IgD-negative memory B cell (primary cell): ENCODE measurements at regions not wholly inside any gene's neighbourhood (a gene's known extent, or its start where the extent isn't known, plus 50 kb on each side); places are given as distances from the start of the nearest gene placed in this dataset.

Source experiments
- H3K27ac Mint-ChIP-seq, 3 donors: one replicate each; pipeline ENCODE4 v1.8.0; 2020 to 2022; ENCODE audit warnings: mild to moderate bottlenecking in 3 of 3, mixed read lengths in 3 of 3, moderate library complexity in 1 of 3
- H3K27me3 Mint-ChIP-seq: one replicate; pipeline ENCODE4 v1.8.0; 2021; ENCODE audit warnings: mixed read lengths
- H3K36me3 Mint-ChIP-seq: one replicate; pipeline ENCODE4 v1.8.0; 2020; ENCODE audit warnings: mild to moderate bottlenecking, mixed read lengths
- H3K4me1 Mint-ChIP-seq, 3 donors: one replicate each; pipeline ENCODE4 v1.8.0; 2020 to 2022; ENCODE audit warnings: mixed read lengths in 3 of 3, mild to moderate bottlenecking in 1 of 3
- H3K4me3 Mint-ChIP-seq, 4 donors: one replicate each; pipeline ENCODE4 v1.8.0; 2020 to 2022; ENCODE audit warnings: mild to moderate bottlenecking in 4 of 4, mixed read lengths in 4 of 4, moderate library complexity in 3 of 4
- H3K9me3 Mint-ChIP-seq, 3 donors: one replicate each; pipeline ENCODE4 v1.8.0; 2020 to 2021; ENCODE audit warnings: mixed read lengths in 3 of 3, mild to moderate bottlenecking in 1 of 3

DNA sequence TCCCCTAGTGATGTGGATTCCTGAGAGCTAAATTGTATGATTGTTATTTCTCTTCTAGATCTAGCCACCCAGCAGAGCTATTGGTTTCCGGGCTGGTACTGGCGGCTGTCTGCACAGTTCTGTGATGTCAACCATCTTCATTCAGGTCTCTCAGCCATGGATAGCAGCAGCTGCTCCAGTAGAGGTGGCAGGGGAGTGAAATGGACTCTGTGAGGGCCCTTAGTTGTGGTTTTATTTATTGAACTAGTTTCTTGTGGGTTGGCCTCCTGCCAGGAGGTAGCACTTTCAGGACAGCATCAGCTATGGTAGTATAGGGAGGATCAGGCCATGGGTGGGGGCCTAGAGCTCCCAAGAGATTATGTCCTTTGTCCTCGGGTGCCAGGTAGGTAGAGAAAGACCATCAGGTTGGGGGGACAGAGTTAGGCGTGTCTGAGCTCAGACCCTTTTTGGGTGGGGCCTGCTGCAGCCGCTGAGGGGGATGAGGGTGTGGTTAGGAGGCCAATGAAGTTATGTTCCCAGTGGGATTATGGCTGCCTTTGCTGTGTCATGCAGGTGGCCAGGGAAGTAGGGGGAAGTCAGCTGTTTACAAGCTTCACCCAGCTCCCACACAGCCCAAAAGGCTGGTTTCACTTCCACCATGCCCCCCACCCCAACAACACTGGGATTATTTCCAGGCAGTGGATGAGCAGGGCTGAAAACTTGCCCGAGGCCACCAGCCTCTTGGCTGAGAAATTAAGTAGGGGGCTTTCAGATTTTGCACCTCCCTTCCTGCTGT, 55.1 kb upstream of the RGS4 start:
- H3K9me3 Mint-ChIP-seq: peaks cover 0 to 6% (median 1%) of the 10 kb centered on the region in 3 donors
- no peak overlapping the region for H3K27ac Mint-ChIP-seq
- no peaks in the 10 kb centered on the region for H3K27me3 Mint-ChIP-seq
- no peaks in the 10 kb centered on the region for H3K36me3 Mint-ChIP-seq
- H3K4me3 Mint-ChIP-seq: no peak overlapping the region
- H3K4me1 Mint-ChIP-seq: no peaks in the 10 kb centered on the region

- H3K36me3 Mint-ChIP-seq: no peaks in the 10 kb centered on the region
- no peak overlapping the region for H3K4me3 Mint-ChIP-seq
- no peak overlapping the region for H3K27ac Mint-ChIP-seq
- H3K9me3 Mint-ChIP-seq: peaks cover 0 to 1% (median 0%) of the 10 kb centered on the region in 3 donors
- H3K4me1 Mint-ChIP-seq: no peaks in the 10 kb centered on the region
- H3K27me3 Mint-ChIP-seq: no peaks in the 10 kb centered on the region
Observed at GRCh38 chr1:163006051-163006834, 62.9 kb upstream of the RGS4 start.

DNA sequence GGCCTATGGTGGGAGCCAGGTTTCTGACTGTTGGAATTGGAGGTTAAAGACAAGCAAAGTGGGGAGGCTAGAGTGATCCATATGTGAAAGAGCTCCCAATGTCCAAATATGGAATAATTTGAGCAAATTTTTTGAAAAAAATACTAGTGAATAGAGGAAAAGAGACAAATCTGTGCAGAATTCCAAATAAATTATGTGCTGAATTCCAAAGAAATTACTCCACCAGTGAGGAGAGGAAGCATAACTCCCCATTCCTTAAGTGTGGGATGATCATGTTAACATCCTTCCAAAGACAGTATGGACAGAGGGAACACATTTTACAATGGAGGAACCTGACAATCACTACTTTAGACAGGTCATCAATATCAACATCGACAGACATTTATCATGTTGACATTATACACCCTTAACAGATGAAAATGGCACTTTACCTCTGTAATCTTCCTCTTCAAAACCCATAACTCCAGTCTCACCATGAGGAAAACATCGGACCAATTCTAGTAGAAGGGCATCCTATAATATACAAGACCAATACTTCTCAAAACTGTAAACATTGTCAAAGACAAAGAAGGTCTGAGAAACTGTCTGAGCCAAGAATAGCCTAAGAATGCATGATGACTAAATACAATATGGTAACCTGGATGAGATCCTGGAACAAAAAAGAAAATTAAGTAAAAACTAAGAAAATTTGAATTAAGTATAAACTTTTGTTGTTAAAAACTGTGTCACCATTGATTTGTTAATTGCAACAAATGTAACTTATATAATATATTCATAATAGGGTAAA, 71.5 kb upstream of the RGS4 start:
- Mint-ChIP-seq H3K9me3 (no peaks in the 10 kb centered on the region), H3K27ac (no peak overlapping the region), H3K36me3 (no peaks in the 10 kb centered on the region), H3K4me1 (no peaks in the 10 kb centered on the region), H3K4me3 (no peak overlapping the region), H3K27me3 (no peaks in the 10 kb centered on the region)

DNA sequence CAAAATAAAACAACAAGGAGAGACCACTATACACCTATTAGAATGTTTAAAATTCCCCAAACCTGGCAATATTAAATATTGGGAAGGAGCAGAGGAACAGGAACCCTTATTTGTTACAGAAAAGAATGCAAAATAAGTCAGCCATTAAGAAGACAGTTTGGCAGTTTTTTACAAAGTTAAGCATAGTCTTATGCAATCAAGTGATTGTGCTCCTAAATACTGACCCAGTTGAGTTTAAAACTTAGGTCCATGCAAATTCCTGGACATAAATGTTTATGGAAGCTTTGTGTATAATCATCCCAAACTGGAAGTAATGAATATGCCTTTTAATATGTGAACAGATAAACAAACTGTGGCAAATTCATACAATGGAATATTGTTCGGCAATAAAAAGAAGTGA, 72.9 kb upstream of the RGS4 start:
- H3K27ac Mint-ChIP-seq: no peak overlapping the region
- H3K36me3 Mint-ChIP-seq: no peaks in the 10 kb centered on the region
- no peaks in the 10 kb centered on the region for H3K4me1 Mint-ChIP-seq
- H3K27me3 Mint-ChIP-seq: no peaks in the 10 kb centered on the region
- H3K9me3 Mint-ChIP-seq: no peaks in the 10 kb centered on the region
- H3K4me3 Mint-ChIP-seq: no peak overlapping the region

DNA sequence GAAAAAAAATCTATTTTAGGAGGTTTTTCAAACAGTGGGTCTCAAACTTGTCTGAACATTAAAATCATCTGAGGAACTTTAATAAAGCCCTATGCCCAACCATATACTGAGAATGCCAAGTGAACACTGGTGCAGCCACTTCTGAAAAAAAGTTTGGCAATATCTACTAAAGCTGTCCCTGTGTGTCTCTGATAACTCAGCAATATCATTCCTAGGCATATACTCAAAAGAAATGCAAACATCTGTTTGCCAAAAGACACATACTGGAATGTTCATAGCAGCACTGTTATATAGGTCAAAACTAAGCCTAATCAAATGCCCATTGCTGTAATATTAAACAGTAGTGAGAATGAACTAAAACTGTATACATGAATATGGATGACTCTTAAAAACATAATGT, 74.2 kb upstream of the RGS4 start:
- Mint-ChIP-seq H3K27me3 (no peaks in the 10 kb centered on the region), H3K4me1 (no peaks in the 10 kb centered on the region), H3K9me3 (no peaks in the 10 kb centered on the region), H3K36me3 (no peaks in the 10 kb centered on the region), H3K27ac (no peak overlapping the region), H3K4me3 (no peak overlapping the region)

GRCh38 chr1:162993846-162994245, 75.3 kb upstream of the RGS4 start:
- H3K9me3 Mint-ChIP-seq: no peaks in the 10 kb centered on the region
- H3K4me1 Mint-ChIP-seq: no peaks in the 10 kb centered on the region
- peaks cover 2% of the 10 kb centered on the region for H3K27me3 Mint-ChIP-seq
- peaks cover 2% of the 10 kb centered on the region for H3K36me3 Mint-ChIP-seq
- no peak overlapping the region for H3K4me3 Mint-ChIP-seq
- H3K27ac Mint-ChIP-seq: no peak overlapping the region

GRCh38 chr1:162992945-162993344, 76.2 kb upstream of the RGS4 start:
- Mint-ChIP-seq H3K4me1 (no peaks in the 10 kb centered on the region), H3K27me3 (peaks cover 6% of the 10 kb centered on the region)

GRCh38 chr1:162991444-162991843, 77.7 kb upstream of the RGS4 start:
- Mint-ChIP-seq H3K27me3 (peaks cover 7% of the 10 kb centered on the region), H3K4me3 (no peak overlapping the region), H3K4me1 (no peaks in the 10 kb centered on the region), H3K9me3 (no peaks in the 10 kb centered on the region), H3K36me3 (peaks cover 2% of the 10 kb centered on the region), H3K27ac (no peak overlapping the region)

More at GRCh38 chr1:162992945-162993344, 76.2 kb upstream of the RGS4 start:
- H3K9me3 Mint-ChIP-seq: no peaks in the 10 kb centered on the region
- peaks cover 2% of the 10 kb centered on the region for H3K36me3 Mint-ChIP-seq
- no peak overlapping the region for H3K27ac Mint-ChIP-seq
- no peak overlapping the region for H3K4me3 Mint-ChIP-seq

GRCh38 chr1:162990665-162991064, 78.5 kb upstream of the RGS4 start:
- peaks cover 2% of the 10 kb centered on the region for H3K36me3 Mint-ChIP-seq
- no peak overlapping the region for H3K4me3 Mint-ChIP-seq
- H3K27ac Mint-ChIP-seq: no peak overlapping the region
- H3K4me1 Mint-ChIP-seq: no peaks in the 10 kb centered on the region
- H3K27me3 Mint-ChIP-seq: peaks cover 7% of the 10 kb centered on the region
- H3K9me3 Mint-ChIP-seq: no peaks in the 10 kb centered on the region

GRCh38 chr1:162988869-162989268, 80.3 kb upstream of the RGS4 start:
- Mint-ChIP-seq H3K27me3 (peaks cover 11% of the 10 kb centered on the region), H3K27ac (no peak overlapping the region), H3K9me3 (no peaks in the 10 kb centered on the region), H3K4me3 (no peak overlapping the region), H3K36me3 (peaks cover 2% of the 10 kb centered on the region), H3K4me1 (no peaks in the 10 kb centered on the region)

DNA sequence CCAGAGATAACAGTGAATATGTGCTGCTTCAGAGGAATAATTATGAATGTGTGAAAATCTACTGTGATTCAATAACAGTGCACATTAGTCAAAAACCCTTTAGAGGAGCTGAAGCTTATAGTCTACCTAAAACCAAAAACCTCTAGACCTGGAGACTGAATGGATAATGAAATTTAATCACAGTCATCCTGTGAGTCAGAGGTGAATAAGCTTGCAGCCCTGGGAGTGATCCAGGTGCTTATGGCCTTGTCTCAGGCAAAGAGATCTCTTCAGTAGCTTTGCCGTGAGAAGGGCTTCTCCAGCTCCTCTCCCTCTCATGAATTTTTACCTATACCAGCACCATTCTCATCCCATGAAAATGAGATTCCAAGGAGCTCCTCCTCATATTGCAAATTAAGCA, 81.3 kb upstream of the RGS4 start:
- Mint-ChIP-seq H3K4me1 (no peaks in the 10 kb centered on the region), H3K9me3 (no peaks in the 10 kb centered on the region), H3K27ac (no peak overlapping the region), H3K36me3 (peaks cover 2% of the 10 kb centered on the region), H3K27me3 (peaks cover 11% of the 10 kb centered on the region), H3K4me3 (no peak overlapping the region)

DNA sequence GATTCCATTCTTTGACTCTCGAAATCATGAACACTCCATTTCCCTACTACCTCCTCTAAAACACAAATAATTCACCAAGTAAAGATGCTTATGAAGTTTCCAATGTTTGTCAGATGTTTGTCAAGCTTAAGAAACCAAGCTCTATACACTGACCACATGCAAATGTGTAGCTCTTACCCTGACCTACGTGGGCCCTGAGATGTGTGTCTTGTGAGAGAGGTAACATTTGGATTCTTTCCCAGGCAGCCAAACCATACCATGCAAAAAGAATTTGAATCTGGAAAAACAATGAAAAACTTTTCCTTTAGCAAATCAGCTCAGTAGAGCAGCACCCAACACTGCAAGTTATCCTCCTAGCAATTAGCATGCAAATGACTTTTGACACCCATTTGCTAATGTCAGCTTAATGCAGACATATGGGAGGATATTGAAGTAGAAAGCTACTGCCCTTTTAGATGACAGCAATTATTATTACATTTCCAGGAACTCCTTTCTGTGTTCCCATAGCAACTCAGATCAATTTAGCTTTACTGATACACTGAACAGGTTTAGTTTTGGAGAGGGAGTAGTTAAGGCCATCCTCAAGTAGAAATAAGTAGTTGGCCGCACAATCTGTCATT, 83.2 kb upstream of the RGS4 start:
- H3K9me3 Mint-ChIP-seq: no peaks in the 10 kb centered on the region
- H3K4me1 Mint-ChIP-seq: no peaks in the 10 kb centered on the region
- no peak overlapping the region for H3K4me3 Mint-ChIP-seq

GRCh38 chr1:162984699-162985098, 84.5 kb upstream of the RGS4 start:
- peaks cover 16% of the 10 kb centered on the region for H3K27me3 Mint-ChIP-seq
- H3K4me3 Mint-ChIP-seq: no peak overlapping the region
- no peaks in the 10 kb centered on the region for H3K9me3 Mint-ChIP-seq
- no peaks in the 10 kb centered on the region for H3K4me1 Mint-ChIP-seq
- no peak overlapping the region for H3K27ac Mint-ChIP-seq
- peaks cover 1% of the 10 kb centered on the region for H3K36me3 Mint-ChIP-seq

More for the DNA sequence above, 83.2 kb upstream of the RGS4 start:
- peaks cover 16% of the 10 kb centered on the region for H3K27me3 Mint-ChIP-seq
- peaks cover 2% of the 10 kb centered on the region for H3K36me3 Mint-ChIP-seq
- no peak overlapping the region for H3K27ac Mint-ChIP-seq

- H3K4me3 Mint-ChIP-seq: no peak overlapping the region
- no peaks in the 10 kb centered on the region for H3K36me3 Mint-ChIP-seq
- H3K4me1 Mint-ChIP-seq: no peaks in the 10 kb centered on the region
- no peak overlapping the region for H3K27ac Mint-ChIP-seq
- H3K9me3 Mint-ChIP-seq: no peaks in the 10 kb centered on the region
- H3K27me3 Mint-ChIP-seq: peaks cover 15% of the 10 kb centered on the region
Observed at GRCh38 chr1:162983671-162984425, 85.3 kb upstream of the RGS4 start.
